ENCODE measurements at regions not wholly inside any gene's neighbourhood (a gene's known extent, or its start where the extent isn't known, plus 50 kb on each side); places are given as distances from the start of the nearest gene placed in this dataset.

DNA sequence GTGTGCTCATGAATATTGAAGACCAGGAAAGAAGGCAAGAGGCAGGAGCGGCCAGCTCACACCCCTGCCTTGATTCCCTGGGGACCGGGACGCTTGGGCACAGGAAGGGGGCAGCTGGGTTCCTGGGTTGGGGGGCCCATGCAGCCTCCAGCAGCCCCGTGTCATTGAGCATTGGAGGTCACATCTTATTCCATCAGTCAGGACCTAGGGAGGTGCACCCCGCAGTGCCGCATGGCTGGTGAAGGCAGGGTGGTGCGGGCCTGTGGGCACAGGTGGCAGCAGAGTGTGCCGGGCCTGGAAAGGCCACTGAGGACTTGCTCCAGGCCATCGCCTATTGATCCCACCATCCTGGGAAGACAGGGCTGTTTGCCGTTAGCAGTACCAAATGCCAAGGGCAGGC lies 116.3 kb upstream of the NECTIN1 start:
- TF ChIP-seq EZH2 (IDR thresholded peaks at IDR 0.05; ENCODE audit: borderline replicate concordance, low read length) = no peak
- TF ChIP-seq, protein P1, sequence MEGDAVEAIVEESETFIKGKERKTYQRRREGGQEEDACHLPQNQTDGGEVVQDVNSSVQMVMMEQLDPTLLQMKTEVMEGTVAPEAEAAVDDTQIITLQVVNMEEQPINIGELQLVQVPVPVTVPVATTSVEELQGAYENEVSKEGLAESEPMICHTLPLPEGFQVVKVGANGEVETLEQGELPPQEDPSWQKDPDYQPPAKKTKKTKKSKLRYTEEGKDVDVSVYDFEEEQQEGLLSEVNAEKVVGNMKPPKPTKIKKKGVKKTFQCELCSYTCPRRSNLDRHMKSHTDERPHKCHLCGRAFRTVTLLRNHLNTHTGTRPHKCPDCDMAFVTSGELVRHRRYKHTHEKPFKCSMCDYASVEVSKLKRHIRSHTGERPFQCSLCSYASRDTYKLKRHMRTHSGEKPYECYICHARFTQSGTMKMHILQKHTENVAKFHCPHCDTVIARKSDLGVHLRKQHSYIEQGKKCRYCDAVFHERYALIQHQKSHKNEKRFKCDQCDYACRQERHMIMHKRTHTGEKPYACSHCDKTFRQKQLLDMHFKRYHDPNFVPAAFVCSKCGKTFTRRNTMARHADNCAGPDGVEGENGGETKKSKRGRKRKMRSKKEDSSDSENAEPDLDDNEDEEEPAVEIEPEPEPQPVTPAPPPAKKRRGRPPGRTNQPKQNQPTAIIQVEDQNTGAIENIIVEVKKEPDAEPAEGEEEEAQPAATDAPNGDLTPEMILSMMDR (IDR thresholded peaks at IDR 0.05; ENCODE audit: low read length) = no peak

All from OCI-LY1 (cell line).